Stimulated activated CD4-positive, alpha-beta T cell treated with anti-CD3 and anti-CD28 coated beads, Interleukin-4, amount 100 ng/mL, for 1 hour (primary cell): ENCODE measurements at regions not wholly inside any gene's neighbourhood (a gene's known extent, or its start where the extent isn't known, plus 50 kb on each side); places are given as distances from the start of the nearest gene placed in this dataset.

Source experiments
- DNase-seq: peaks from one replicate; pipeline ENCODE4 v3.0.0-alpha.2; 2020

DNA sequence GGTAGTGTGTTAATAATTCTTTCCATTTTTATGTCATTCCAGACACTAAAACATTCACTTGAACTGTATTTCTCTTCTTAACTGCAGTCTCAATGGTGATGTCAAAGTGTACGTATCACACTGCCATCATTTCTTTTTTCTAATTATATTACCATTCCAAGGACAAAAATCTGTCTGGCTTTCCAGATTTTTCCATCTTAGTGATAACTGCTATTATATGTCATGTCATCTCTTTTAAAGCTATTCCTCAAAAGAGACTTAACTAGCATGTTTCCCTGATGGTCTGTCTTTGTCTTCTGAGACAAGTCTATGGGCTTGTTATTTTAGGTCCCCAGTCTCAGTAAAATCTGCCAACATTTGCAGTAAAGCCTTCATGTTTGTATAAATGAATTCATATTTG, 1207.1 kb downstream of the PCDH17 start:
- DNase-seq, result no peak

DNA sequence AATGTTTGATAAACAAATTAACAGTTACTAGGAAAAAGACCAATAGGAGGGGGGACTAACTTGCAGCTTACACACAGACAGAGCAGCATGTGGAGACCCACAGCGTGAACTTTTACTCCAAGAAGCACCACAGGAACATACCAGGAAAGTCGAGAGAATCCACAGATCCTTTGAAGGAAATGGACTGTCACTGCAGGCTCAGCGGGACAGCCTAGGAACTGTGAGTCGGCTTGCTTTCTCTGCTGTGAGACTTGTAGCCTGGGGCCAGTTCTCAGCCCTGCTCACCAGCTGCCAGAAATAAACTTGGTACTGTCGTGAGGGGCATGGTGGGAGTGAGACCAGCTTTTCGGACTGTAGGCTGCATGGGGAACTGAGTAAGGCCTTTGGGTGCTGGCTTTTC, 1211.5 kb downstream of the PCDH17 start:
- DNase-seq, result no peak

DNA sequence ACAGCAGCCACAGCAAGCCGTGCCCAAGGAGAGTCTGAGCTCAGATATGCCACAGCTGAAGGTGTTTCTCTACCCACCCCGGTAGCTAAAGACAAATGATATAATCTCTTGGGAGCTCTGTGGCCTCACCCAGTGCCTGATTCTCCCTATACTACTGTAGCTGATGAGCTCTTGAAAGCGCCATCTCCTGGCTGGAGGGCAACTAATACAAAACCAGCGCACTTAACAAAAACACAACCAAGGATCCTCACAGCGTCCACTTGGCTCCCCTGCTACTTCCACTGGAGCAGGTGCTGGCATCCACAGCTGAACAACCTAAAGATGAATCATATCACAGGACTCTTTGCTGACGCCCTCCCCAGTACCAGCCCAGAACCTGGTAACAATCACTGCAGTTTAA, 1212.0 kb downstream of the PCDH17 start:
- DNase-seq, result no peak

DNA sequence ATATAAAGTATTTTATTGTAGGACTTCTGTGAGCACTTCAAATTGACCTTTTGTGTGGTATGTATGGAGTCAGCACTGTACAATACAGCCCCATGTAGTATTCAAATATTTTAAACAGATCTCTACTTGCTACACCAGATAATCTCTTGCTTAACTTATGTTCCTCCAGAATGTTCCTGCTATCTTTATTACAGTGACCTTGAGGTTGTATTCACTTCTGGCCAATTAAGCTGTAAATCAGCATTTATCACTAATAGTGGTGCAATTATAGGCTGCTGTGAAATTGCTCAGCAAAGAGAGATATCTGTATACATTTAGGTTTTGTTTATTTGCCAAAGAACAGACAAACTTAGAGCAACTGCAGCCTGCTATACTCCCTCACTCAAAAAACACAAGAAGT, 1218.6 kb downstream of the PCDH17 start:
- no peak for DNase-seq

DNA sequence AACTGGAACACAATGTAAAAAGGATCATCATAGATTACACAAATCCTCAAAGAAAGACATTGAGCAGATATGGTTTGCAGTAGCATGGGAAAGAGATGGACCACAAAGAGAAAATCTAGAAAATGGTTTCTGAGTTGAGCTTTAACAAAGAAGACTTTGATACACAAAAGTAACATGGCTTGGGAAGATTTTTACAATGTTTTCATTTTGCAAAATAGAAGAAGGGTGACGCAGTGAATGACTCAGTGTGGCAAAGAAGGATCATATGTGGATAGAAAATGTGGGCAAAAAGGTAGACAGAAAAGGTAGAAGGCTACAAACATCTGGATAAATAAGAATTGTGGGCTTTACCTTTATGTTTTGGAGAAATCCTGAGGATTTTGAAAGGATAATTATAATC, 1220.5 kb downstream of the PCDH17 start:
- no peak for DNase-seq

DNA sequence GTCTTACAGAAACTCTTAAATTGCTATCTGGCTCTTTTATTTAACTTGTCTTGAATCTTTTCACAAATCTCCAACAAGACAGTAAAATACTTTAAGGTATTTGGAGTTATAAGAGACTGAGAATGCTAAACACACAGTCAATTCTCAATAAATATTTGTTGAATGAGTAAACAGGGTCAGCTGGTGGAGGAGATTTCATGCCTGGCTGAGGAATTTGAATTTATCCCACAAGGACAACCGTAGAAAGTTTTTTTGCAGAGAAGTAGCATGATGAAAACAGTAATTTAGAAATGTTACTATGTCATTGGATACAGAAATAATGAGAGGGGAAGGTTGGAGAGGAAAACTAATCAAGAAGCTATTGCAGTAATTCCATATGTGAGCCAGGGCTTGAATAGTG, 1223.7 kb downstream of the PCDH17 start:
- DNase-seq, result no peak

DNA sequence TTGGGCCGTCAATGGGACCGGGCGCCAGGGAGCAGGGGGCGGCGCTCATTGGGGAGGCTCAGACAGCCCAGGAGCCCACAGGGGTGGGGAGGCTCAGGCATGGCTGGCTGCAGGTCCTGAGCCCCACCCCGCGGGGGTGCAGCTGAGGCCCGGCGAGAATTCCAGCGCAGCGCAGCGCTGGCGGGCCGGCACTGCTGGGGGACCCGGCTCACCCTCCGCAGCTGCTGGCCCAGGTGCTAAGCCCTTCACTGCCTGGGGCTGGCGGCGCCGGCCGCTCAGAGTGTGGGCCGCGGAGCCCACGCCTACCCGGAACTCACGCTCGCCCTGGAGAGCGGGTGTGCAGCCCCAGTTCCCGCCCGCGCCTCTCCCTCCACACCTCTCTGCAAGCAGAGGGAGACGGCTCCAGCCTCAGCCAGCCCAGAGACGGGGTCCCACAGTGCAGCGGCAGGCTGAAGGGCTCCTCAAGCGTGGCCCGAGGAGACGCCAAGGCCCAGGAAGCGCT, 1227.4 kb downstream of the PCDH17 start:
- DNase-seq, result no peak

DNA sequence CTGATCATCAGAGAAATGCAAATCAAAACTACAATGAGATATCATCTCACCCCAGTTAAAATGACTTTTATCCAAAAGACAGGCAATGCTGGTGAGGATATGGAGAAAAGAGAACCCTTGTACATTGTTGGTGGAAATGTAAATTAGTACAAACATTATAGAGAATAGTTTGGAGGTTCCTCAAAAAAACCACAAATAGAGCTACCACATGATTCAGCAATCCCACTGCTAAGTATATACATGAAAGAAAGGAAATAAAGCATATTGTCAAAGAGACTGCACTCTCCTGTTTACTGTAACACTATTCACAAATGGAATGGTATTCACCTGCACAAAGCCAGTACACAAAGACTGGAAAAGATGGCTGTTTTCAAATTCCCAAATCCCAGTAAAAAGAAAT, 1233.7 kb downstream of the PCDH17 start:
- no peak for DNase-seq

DNA sequence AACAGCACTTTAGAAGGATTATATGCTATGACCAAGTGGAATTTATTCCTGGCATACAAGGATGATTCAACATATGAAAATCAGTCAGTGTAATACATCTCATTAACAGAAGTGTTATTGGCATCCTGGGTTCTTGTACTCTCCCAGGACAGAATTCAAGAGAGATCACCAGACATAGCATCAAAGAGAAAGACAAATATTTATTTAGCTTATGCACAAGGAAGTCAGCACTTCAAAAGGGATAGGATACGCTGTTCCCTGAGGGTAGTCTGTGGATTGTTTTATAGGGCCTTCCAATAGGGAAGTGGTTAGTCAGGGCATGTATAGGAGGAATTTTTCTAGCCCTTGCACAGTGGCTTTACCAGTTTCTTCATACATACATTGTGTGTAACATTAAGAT, 1238.0 kb downstream of the PCDH17 start:
- DNase-seq, result no peak

DNA sequence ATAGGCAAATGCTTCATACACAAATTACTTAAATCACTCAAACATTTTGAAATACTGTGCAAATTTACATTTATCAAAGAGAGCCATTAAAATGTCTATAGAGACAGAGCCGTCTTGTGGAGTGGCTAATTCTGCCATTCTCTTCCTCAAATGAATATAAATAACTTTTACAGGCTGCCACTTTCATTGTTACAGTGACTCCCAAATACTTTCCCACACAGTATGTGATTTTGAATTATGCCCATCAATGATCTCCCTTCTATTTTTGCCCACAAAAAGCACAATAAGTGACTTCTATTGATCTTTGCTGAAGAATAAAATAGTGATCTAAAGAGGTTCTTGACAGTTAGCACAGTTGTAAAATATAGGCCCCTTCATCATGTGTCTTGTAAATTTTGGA, 1244.9 kb downstream of the PCDH17 start:
- DNase-seq, result no peak

DNA sequence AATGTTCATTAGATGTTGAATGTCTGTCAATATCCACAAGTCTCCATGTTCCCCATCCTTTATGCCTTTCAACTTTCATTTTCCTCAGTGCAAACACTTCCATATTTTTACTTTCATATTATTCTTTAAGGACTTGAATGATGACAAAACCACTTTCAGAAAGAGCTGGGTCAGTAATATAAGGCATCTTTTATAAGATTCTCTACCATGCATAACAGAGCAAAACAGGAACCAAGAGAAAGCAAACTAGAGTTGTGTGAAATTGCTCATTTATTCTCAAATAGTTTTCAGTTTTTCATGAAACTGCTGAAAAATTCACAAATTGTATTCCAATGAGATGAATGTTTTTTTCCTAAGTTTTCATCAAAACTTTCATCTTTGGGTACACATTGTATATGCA, 1247.6 kb downstream of the PCDH17 start:
- DNase-seq, result no peak

DNA sequence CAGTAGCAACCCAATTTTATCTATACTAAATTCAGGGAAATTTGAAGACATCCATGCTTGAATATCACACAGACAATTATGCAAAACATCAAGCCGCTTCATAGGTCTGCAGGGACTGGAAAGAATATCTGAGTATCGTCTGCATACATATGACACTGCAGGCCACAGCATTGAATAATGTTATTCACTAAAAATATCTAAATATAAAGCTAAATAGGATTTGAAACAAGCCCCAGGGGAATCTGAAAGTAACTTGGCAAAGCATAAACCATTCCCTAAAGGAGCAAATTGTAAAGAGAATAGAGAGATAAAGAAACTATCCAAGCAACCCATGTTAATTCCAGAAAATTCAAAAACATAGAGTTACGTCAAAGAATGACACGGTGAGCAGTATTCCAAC, 1251.0 kb downstream of the PCDH17 start:
- no peak for DNase-seq

DNA sequence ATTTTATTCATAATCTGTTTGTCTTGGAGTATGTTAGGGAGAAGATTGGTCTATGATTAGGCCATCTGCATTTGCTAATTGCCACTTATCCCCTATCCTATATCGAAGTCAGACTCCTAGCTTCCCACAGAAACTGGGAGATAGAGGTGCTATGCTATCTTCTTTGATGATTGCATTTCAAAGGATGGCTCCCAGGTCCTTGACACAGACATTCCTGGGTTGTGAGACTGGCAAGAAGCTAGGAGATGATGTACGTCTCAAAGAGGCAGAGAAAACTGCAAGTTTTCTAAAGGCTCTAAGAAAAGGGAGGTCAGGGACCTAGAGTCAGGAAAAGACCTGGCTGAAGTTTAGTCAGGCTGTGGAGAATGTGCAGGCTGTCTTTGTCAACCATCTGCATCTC, 1251.9 kb downstream of the PCDH17 start:
- no peak for DNase-seq

DNA sequence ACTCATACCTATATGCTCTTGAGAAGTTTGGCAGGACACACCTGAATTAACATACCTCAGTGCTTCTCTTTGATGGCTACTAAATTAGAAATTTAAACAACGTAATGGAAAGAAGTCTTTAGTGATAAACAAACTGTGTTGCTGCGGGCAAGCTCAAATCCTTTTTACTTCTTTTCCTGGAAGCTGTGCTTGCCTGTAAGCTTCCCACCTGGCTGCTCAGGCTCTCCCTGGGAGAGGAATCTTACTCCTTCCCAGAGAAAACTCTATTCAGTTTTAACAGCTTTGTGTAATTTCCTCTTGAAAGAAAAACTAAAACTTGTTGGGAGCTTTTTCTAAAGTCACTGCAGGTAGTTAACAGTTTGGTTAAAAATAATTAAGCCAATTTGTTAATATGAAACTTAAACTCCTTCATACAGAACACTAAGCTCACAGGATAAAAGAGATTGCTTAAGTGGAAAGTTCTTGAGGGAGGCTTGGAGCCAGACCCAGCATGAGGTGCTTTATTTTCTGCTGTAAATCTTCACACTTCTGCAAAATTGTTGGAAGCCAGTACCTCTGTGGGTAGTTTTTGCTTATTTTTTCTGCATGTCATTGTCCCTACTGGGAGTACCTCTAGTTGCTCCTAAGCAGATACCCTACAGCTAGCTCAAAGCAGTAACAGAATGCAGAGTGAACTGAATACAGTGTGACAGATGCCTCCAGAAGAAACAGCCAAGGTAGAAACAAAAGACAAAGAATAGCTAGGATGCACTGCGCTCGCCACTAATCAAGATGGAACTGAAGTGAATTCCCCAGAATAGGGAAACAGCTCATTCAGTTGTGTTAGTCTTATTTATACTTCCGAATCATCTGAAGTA, 1253.0 kb downstream of the PCDH17 start:
- no peak for DNase-seq

DNA sequence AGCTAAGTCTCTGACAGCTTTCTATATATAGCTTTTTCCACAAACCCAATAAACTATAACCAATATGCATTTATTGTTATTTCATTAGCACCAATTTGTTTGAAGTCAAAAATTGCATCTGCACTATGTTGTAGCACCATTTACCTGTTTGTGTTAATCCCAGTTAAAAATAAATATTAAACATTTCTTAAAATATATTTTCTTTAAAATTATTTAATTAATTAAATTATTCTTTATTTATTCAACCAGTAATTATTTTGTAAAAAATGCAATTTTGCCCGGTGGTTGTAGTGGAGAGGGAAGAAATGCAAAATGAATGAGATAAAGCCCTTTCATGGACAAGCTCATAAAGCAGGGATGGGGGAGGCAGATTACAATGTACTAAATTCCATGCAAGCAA, 1257.9 kb downstream of the PCDH17 start:
- no peak for DNase-seq

DNA sequence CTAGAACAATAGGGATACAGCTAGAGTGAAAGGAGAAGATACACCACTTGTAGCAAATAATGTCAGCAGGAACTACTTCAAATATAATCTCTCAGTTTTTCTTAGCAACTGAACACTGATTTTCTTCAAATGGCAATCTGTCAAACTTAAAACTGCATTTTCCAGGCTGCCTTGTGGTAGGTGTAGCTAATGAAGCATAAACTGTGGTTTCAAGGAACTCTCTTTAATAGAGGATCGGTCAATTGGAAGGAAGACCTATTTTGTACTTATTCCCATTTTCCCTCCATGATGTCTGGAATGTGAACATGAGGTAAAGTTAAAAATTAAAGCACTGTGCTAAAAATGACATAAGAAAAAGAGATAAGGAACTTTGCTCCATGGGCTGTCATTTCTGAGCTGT, 1261.9 kb downstream of the PCDH17 start:
- DNase-seq, result no peak

DNA sequence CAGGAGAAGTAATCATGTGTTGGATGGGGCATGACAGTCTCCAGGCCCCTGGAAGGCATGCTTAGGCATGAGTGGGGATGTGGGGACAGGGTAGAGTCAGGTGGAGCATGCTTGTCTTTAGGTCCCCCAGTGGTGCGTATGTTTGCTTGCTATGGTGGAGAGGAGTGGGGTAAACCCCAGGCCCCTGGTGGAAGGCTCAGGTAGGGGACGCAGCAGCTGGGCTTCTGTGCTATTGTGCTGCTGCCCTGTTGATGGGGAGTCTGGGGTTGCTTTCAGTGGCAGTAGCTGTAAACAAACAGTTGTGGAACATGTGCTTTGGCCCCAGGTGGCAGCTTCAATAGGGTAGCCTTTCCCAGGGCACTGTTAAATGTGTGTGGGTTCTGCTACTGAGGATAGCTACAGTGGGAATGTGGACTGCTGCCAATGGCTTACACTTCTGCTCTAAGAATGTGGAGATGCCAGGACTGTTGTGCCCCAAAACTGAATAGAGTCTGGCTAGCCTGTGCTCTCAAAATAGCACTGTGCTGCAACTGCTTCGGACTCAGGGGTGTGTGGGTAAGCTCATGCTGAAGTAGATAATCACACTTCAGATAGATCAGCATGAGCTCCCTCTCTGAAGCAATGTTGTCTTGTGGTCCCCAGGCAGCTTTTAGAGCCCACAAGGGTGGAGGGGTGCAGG, 1257.3 kb downstream of the DIAPH3 start:
- DNase-seq, result no peak

DNA sequence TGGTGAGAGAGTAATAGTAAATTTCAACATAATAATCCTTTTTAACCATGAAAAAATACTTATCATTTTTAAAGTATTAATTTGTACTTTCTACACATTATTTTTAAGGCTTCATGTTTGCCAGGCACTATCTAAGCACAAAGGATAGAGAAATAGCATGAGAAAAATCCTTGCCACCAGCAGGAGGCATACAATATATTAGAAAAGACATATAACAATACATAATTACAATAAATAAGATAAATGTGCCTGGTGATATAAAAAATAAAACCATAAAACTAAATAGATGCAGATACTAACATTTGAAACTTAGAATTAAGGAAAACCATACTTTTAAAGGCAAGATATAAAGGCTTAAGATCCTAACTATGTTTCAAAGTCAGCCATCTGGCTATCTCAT, 1256.4 kb downstream of the DIAPH3 start:
- no peak for DNase-seq

DNA sequence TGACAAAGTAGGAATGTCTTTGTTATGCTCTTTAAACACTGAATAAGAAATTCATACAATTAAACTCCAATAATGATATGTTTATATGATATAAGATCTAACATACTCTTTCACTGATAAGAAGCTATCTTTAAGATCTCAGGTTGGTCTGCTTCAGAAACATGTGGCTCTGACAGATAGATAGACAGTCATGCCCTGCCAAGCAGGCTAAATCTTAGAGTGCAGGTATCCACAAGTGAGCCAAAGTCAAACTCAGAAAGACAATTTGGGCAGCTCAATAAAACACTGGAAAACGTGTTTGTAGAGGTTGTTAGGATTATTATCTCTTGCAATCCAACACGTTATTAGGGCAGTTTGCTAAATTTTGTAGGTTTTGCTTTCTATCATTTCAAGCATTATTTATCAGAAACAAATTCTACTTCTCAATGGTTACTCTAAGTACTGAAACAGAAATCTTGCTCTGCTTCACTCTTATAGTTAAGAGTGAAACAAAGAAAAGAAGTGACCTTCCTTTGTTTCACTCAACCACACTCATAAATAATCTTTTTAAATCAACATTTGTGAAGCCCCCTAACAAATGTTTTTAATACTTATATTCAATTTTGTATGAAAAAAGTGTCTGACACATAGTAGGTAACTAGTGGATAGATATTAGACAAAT, 1255.6 kb downstream of the DIAPH3 start:
- DNase-seq, result no peak

DNA sequence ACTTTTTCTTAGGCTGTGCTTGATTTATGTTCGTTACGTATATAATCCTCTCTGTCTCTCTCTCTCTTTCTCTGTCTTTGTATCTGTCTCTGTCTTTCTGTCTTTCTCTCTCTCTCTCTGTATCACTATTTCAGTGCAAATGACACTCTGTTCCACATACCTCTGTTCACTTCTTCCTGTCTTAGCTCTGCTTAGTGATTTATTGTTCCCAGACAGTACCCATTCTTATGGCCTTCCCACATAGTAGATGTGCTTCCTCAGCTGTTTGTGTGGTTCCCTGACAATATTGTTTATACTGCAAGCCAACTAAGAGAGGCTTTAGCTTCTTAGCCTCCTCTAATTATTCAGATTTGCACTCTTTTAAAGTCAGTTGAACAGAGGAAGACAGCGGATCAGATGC, 1244.2 kb downstream of the DIAPH3 start:
- DNase-seq, result no peak

DNA sequence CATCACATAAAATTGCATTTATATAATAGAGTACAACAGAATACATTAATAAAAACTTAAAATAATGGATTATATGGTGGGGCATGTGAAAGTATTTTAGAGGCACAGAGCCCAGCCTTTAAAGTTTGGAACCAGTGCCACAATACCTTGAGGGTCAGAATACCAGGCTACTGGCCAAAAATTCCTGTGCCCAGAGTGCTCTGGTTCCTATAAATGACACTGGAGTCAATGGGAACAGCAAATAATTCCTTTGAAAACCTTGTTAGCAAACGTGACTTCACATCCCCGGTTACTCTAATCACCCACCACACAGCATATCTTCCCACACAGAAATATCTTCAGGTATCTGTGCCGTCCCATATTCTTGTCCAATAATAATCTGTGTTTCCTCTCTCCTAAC, 1242.6 kb downstream of the DIAPH3 start:
- no peak for DNase-seq

DNA sequence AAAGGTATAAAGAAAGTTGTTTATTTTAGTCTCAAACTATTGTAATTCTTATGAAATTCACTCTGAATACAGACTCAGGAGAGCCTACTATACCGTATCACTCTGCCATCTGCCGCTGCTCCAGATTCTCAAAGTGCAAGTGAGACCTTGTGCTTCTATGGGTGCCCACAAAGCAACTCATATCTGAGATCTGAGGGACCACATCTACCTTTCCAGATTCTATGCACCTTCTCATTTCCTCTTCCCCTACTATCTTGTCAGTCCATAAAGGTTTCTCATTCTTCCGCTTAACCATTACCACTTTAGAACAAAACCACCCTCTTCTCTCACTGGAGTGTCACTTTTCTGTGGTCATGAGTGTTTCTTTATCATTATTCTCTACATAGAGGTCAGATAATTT, 1236.9 kb downstream of the DIAPH3 start:
- DNase-seq, result no peak

DNA sequence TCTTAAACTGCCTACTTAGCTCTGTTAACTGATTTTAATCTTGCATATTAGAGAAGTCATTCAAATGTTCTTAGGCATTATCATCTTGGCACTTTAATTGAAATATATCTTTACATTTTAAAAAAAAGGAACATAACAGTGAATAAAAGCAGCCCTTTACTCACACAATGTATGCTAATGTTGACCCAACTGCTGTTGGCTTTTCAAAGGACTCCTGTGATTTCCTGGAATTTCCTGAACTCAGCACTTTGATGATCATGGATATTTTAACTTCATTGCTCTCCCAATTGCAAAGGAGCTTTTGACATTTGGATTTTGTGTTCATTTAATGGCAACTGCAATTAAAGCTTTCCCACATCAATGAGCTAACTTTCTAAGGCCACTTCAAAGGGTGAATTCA, 1230.3 kb downstream of the DIAPH3 start:
- no peak for DNase-seq

DNA sequence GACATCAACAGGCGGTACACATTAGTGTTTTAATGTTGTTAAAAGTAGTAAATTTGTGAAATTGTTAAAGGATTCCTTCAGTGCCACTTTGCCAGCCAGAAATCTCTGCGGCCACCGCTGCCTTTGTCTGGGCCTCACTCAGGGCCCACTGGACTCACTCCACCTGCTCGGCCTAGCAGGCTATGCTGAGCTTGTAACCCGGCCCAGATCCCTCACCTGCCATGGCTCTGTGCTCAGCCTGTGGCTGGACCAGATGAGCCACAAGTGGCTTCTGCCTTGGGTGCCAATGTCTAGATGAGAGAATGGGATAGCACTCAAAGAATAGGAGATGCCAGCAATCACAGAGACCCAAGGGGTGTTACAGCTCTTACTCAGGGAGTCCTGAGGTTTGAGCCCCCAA, 1228.0 kb downstream of the DIAPH3 start:
- DNase-seq, result no peak
